HEK293 (cell line): ENCODE measurements at regions not wholly inside any gene's neighbourhood (a gene's known extent, or its start where the extent isn't known, plus 50 kb on each side); places are given as distances from the start of the nearest gene placed in this dataset.

Source experiments
- CTCF ChIA-PET: fragments of 350-600 bp; formaldehyde crosslinking; extraction: SDS; loops from one replicate; lab custom pipeline; 2021; ENCODE audit warnings: antibody characterized with exemption; lab: Yijun Ruan, JAX
- POLR2A ChIA-PET: fragments of 300-600 bp; formaldehyde crosslinking; extraction: SDS; loops from one replicate; lab custom pipeline; 2020; ENCODE audit warnings: antibody characterized with exemption, inconsistent platforms; lab: Yijun Ruan, JAX
- H3K27ac ChIP-seq: fragments of 200-500 bp; sonication (Bioruptor generic); 2 replicates; pipeline ENCODE4 v1.5.1; 2014; ENCODE audit warnings: low read depth, low read length, control low read depth, inconsistent platforms; ENCODE audit errors: extremely low read depth
- H3K36me3 ChIP-seq, 2 experiments: fragments of 200-500 bp in 1 of 2; sonication (Bioruptor generic) in 1 of 2; 1 replicate in 1 of 2; 2 replicates in 1 of 2; pipeline ENCODE4 v1.5.1; 2014 to 2017; ENCODE audit warnings: inconsistent platforms in 2 of 2, low read length in 2 of 2; ENCODE audit not compliant: control insufficient read depth in 2 of 2, insufficient read depth in 1 of 2
- H3K4me1 ChIP-seq: fragments of 200-500 bp; sonication (Bioruptor generic); 2 replicates; pipeline ENCODE4 v1.5.1; 2014; ENCODE audit warnings: mild to moderate bottlenecking, low read length, inconsistent platforms; ENCODE audit not compliant: control insufficient read depth, insufficient read depth
- H3K4me3 ChIP-seq: 2 replicates; pipeline ENCODE4 v1.5.1; 2011; ENCODE audit warnings: low read depth, mild to moderate bottlenecking, control low read depth, low read length, moderate library complexity
- H3K9me3 ChIP-seq: fragments of 200-500 bp; sonication (Bioruptor generic); 2 replicates; pipeline ENCODE4 v1.5.1; 2014; ENCODE audit warnings: low read depth, low read length, inconsistent platforms; ENCODE audit not compliant: control insufficient read depth, insufficient read depth
- SCRT2 ChIP-seq: fragments of 450-650 bp; formaldehyde crosslinking; IDR thresholded peaks from 2 replicates; pipeline ENCODE4 v1.5.1; 2016; ENCODE audit warnings: missing biosample characterization, missing genetic modification characterization
- ZBTB17 ChIP-seq: fragments of 450-650 bp; formaldehyde crosslinking; IDR thresholded peaks from 2 replicates; pipeline ENCODE4 v1.5.1; 2016; ENCODE audit warnings: missing biosample characterization, missing genetic modification characterization
- ZNF155 ChIP-seq: fragments of 450-650 bp; formaldehyde crosslinking; IDR thresholded peaks from 2 replicates; pipeline ENCODE4 v1.5.1; 2016; ENCODE audit warnings: missing biosample characterization, missing genetic modification characterization
- ZNF19 ChIP-seq: fragments of 450-650 bp; formaldehyde crosslinking; IDR thresholded peaks from 2 replicates; pipeline ENCODE4; 2016; ENCODE audit warnings: missing biosample characterization, missing genetic modification characterization, low read depth
- ZNF24 ChIP-seq: fragments of 450-650 bp; formaldehyde crosslinking; IDR thresholded peaks from 2 replicates; pipeline ENCODE4 v1.5.1; 2016; ENCODE audit warnings: missing biosample characterization, missing genetic modification characterization
- ZNF670 ChIP-seq: fragments of 450-650 bp; formaldehyde crosslinking; IDR thresholded peaks from 2 replicates; pipeline ENCODE4 v1.5.1; 2016; ENCODE audit warnings: missing biosample characterization, missing genetic modification characterization, low read depth
- TF ChIP-seq, protein P1 (sequence below): fragments of 450-650 bp; formaldehyde crosslinking; IDR thresholded peaks from 2 replicates; pipeline ENCODE4 v1.5.1; 2016; ENCODE audit warnings: missing biosample characterization, missing genetic modification characterization
- TF ChIP-seq, protein P2 (sequence below): fragments of 450-650 bp; formaldehyde crosslinking; IDR thresholded peaks from 2 replicates; pipeline ENCODE4 v1.5.1; 2016; ENCODE audit warnings: missing biosample characterization, missing genetic modification characterization
- TF ChIP-seq, protein P3 (sequence below): fragments of 450-650 bp; formaldehyde crosslinking; IDR thresholded peaks from 2 replicates; pipeline ENCODE4 v1.5.1; 2016; ENCODE audit warnings: missing biosample characterization, missing genetic modification characterization
- TF ChIP-seq, protein P4 (sequence below): fragments of 450-650 bp; formaldehyde crosslinking; conservative IDR thresholded peaks from 2 replicates; pipeline ENCODE4 v1.5.1; 2016; ENCODE audit warnings: low read depth, missing biosample characterization, missing genetic modification characterization
- TF ChIP-seq, protein P5 (sequence below): fragments of 450-650 bp; formaldehyde crosslinking; IDR thresholded peaks from 2 replicates; pipeline ENCODE4 v1.5.1; 2016; ENCODE audit warnings: missing biosample characterization, missing genetic modification characterization
- TF ChIP-seq, protein P6 (sequence below): fragments of 450-650 bp; formaldehyde crosslinking; IDR thresholded peaks from 2 replicates; pipeline ENCODE4 v1.5.1; 2016; ENCODE audit warnings: missing biosample characterization, missing genetic modification characterization

DNA sequence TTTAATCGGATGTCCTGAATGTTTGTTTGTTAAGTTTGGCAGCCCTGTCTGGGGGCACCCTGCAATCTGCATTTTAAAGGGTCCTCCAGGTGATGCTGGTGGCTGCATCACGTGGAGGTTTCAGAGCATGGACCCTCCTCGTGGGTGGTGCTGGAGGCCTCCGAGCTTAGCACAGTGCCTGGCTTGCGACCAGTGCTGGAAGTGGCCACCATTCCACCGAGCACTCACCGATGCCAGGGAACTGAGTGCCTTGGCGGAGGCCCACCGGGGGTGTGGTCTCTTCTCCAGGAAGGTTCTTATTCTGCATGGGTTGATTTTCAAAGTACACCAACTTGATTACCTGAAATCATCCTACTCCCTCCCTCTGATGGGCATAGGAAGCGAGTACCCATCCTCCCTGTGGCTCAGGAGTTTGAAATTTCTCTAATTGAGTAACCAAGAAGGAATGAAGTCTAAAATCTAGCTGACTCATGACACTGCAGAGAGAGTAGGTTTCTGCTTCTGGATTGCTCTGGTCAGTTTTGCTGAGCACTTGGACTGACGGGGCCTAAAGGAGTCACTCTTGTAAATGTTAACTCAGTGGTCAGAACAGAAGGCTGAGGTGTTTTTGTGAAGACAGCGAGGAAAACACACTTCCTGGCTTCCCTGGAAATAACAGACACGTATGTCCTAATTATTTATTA, 58.1 kb upstream of the SLC66A3 start:
- no peak overlapping the region for H3K4me3 ChIP-seq
- ChIA-PET POLR2A (no interaction called here), CTCF (no interaction called here)
- H3K9me3 ChIP-seq = no peaks in the 10 kb centered on the region
- TF ChIP-seq, protein P1, sequence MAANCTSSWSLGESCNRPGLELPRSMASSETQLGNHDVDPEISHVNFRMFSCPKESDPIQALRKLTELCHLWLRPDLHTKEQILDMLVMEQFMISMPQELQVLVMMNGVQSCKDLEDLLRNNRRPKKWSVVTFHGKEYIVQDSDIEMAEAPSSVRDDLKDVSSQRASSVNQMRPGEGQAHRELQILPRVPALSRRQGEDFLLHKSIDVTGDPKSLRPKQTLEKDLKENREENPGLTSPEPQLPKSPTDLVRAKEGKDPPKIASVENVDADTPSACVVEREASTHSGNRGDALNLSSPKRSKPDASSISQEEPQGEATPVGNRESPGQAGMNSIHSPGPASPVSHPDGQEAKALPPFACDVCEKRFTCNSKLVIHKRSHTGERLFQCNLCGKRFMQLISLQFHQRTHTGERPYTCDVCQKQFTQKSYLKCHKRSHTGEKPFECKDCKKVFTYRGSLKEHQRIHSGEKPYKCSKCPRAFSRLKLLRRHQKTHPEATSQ (tag by site-specific recombination) = no peak
- TF ChIP-seq ZNF24 = no peak
- TF ChIP-seq ZBTB17 = no peak
- H3K27ac ChIP-seq = no peak overlapping the region
- H3K36me3 ChIP-seq = no peaks in the 10 kb centered on the region
- H3K4me1 ChIP-seq = no peaks in the 10 kb centered on the region

DNA sequence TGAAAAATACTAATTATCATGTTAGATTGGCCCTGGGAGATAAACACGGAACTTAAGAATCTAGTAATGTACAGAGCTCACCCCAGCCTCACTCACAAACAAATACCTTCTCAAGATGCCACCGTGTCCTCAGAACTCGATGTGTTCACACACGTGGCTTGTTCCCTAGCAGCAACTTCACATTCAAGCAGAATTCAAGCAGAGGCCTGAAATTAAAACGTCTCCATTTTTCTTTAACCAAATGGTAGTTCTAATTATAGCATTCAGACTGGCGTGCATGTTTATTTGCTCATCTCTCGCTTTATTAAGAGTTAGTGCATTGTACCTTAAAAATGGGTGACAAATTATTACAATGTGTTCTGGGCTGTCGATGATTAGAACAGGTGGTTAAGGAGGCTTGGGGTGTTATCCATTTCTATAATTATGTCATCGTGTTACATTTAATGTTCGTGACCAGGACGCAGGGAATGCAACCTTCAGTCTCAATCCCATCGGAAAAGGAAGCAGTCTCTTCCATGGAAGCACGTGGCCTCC, 57.3 kb upstream of the SLC66A3 start:
- no peak overlapping the region for H3K27ac ChIP-seq
- POLR2A ChIA-PET = no interaction called here
- H3K4me1 ChIP-seq = no peaks in the 10 kb centered on the region
- CTCF ChIA-PET = no interaction called here
- no peaks in the 10 kb centered on the region for H3K9me3 ChIP-seq
- no peak overlapping the region for H3K4me3 ChIP-seq
- H3K36me3 ChIP-seq = no peaks in the 10 kb centered on the region
- no peak for TF ChIP-seq SCRT2 (tag by site-specific recombination)

DNA sequence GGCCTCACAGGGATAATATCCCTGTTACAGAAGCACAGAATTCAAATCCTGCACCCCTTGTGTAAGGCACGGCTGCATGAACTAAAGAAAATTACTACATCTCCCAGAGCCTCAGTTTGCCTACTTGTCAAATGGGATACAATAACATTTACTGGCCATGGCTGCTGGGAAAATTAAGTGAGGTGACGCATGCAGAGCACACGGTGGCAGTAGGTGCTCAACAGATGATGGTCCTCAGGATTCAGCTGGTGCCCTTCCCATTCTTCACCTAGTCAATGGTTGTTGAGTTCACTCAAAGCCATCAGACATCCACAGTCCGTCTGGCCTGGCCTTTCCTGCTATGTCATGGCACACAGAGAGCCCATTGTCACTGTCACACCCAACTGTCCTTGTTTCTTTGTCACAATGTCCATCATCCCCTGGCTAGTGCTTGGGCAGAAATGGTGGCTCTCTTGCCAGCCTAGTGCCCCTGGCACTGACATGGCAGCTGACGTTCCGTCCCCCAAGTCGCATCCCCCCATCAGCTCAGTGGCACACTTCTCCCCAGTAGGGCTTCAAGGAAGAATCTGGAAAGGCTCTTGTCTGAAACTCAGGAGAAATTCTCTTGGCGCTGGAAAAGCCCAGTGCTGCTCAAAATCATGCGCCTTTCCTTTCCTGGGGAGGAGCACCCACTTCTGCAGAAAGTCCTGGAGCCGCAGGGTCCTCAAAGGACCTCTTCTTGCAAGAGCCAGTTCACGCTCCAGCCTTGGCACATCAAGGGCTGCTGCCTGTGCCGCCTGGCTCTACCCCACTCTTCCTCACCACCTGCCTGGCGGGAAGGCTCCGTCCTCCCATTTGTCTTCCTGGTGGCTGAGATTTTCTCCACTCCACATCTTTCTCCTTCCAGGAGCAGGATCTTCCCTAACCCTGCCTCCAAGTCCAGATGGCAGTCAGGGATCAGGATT, 55.9 kb upstream of the SLC66A3 start:
- no peaks in the 10 kb centered on the region for H3K4me1 ChIP-seq
- no peaks in the 10 kb centered on the region for H3K36me3 ChIP-seq
- no peak overlapping the region for H3K27ac ChIP-seq
- H3K4me3 ChIP-seq = no peak overlapping the region
- ChIA-PET POLR2A (no interaction called here), CTCF (no interaction called here)
- no peaks in the 10 kb centered on the region for H3K9me3 ChIP-seq
- TF ChIP-seq, protein P2, sequence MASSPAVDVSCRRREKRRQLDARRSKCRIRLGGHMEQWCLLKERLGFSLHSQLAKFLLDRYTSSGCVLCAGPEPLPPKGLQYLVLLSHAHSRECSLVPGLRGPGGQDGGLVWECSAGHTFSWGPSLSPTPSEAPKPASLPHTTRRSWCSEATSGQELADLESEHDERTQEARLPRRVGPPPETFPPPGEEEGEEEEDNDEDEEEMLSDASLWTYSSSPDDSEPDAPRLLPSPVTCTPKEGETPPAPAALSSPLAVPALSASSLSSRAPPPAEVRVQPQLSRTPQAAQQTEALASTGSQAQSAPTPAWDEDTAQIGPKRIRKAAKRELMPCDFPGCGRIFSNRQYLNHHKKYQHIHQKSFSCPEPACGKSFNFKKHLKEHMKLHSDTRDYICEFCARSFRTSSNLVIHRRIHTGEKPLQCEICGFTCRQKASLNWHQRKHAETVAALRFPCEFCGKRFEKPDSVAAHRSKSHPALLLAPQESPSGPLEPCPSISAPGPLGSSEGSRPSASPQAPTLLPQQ = no peak
- TF ChIP-seq, protein P3, sequence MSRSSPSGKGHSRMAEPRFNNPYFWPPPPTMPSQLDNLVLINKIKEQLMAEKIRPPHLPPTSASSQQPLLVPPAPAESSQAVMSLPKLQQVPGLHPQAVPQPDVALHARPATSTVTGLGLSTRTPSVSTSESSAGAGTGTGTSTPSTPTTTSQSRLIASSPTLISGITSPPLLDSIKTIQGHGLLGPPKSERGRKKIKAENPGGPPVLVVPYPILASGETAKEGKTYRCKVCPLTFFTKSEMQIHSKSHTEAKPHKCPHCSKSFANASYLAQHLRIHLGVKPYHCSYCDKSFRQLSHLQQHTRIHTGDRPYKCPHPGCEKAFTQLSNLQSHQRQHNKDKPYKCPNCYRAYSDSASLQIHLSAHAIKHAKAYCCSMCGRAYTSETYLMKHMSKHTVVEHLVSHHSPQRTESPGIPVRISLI (tag by site-specific recombination) = no peak
- TF ChIP-seq ZNF155 (tag by site-specific recombination) (no peak), ZNF19 (no peak), ZNF670 (tag by site-specific recombination) (no peak)
- TF ChIP-seq, protein P4, sequence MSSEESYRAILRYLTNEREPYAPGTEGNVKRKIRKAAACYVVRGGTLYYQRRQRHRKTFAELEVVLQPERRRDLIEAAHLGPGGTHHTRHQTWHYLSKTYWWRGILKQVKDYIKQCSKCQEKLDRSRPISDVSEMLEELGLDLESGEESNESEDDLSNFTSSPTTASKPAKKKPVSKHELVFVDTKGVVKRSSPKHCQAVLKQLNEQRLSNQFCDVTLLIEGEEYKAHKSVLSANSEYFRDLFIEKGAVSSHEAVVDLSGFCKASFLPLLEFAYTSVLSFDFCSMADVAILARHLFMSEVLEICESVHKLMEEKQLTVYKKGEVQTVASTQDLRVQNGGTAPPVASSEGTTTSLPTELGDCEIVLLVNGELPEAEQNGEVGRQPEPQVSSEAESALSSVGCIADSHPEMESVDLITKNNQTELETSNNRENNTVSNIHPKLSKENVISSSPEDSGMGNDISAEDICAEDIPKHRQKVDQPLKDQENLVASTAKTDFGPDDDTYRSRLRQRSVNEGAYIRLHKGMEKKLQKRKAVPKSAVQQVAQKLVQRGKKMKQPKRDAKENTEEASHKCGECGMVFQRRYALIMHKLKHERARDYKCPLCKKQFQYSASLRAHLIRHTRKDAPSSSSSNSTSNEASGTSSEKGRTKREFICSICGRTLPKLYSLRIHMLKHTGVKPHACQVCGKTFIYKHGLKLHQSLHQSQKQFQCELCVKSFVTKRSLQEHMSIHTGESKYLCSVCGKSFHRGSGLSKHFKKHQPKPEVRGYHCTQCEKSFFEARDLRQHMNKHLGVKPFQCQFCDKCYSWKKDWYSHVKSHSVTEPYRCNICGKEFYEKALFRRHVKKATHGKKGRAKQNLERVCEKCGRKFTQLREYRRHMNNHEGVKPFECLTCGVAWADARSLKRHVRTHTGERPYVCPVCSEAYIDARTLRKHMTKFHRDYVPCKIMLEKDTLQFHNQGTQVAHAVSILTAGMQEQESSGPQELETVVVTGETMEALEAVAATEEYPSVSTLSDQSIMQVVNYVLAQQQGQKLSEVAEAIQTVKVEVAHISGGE (tag by site-specific recombination) = no peak
- TF ChIP-seq, protein P5, sequence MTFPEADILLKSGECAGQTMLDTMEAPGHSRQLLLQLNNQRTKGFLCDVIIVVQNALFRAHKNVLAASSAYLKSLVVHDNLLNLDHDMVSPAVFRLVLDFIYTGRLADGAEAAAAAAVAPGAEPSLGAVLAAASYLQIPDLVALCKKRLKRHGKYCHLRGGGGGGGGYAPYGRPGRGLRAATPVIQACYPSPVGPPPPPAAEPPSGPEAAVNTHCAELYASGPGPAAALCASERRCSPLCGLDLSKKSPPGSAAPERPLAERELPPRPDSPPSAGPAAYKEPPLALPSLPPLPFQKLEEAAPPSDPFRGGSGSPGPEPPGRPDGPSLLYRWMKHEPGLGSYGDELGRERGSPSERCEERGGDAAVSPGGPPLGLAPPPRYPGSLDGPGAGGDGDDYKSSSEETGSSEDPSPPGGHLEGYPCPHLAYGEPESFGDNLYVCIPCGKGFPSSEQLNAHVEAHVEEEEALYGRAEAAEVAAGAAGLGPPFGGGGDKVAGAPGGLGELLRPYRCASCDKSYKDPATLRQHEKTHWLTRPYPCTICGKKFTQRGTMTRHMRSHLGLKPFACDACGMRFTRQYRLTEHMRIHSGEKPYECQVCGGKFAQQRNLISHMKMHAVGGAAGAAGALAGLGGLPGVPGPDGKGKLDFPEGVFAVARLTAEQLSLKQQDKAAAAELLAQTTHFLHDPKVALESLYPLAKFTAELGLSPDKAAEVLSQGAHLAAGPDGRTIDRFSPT (tag by site-specific recombination) = no peak
- TF ChIP-seq, protein P6, sequence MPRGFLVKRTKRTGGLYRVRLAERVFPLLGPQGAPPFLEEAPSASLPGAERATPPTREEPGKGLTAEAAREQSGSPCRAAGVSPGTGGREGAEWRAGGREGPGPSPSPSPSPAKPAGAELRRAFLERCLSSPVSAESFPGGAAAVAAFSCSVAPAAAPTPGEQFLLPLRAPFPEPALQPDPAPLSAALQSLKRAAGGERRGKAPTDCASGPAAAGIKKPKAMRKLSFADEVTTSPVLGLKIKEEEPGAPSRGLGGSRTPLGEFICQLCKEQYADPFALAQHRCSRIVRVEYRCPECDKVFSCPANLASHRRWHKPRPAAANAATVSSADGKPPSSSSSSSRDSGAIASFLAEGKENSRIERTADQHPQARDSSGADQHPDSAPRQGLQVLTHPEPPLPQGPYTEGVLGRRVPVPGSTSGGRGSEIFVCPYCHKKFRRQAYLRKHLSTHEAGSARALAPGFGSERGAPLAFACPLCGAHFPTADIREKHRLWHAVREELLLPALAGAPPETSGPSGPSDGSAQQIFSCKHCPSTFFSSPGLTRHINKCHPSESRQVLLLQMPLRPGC = no peak
